ENCODE measurements at regions not wholly inside any gene's neighbourhood (a gene's known extent, or its start where the extent isn't known, plus 50 kb on each side); places are given as distances from the start of the nearest gene placed in this dataset.

DNA sequence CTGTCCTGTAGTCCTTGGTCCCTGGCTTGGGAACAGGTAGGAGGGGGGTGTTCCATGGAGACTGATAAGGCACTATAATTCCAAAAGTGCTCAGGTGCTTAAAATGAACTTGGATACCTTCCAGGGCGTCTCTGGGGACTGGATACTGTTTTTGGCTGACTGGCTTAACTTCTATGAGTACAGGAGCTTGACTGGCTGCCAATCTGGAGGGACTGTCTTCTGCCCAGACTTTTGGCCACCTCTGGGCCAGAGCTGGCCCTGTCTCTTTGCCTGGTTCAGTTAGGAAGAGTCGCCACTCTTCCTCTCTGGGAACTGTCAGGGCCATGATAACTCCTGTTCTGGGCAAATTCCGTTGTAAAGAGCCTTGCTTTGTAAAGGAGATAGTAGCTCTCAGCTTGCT lies 407.0 kb downstream of the TGFB2 start:
- H2AK5ac ChIP-seq (ENCODE audit: low read depth, low read length) = no peak overlapping the region
- no peaks in the 10 kb centered on the region for H3K79me2 ChIP-seq (ENCODE audit: control insufficient read depth in 1 of 2, insufficient read depth in 2 of 2, low read length in 2 of 2)
- H3K27me3 ChIP-seq (replicated peaks in 1 of 4; ENCODE audit: control insufficient read depth in 3 of 4, extremely low read depth in 1 of 4, insufficient read depth in 3 of 4, low read length in 3 of 4) = no peaks in the 10 kb centered on the region
- no peak overlapping the region for H3K4me3 ChIP-seq (ENCODE audit: extremely low read depth in 1 of 4, insufficient read depth in 2 of 4, low read depth in 3 of 4, low read length in 4 of 4)
- H4K8ac ChIP-seq (ENCODE audit: extremely low read depth, insufficient read depth, low read length) = no peak overlapping the region
- POLR2A ChIA-PET (ENCODE audit: partially characterized antibody) = no interaction called here
- no peak overlapping the region for H3K23ac ChIP-seq (ENCODE audit: insufficient read length)
- H2BK120ac ChIP-seq (replicated peaks; ENCODE audit: low read depth, low read length) = no peak overlapping the region
- H3K9ac ChIP-seq (replicated peaks in 1 of 4; ENCODE audit: extremely low read depth in 1 of 4, low read depth in 3 of 4, low read length in 3 of 4) = no peak overlapping the region
- CTCF ChIA-PET (ENCODE audit: partially characterized antibody) = interaction anchor here (0.7 to 1.8 kb wide), 2 partner anchors 25 to 75 kb away, joined by 3 to 4 read pairs; no protein-coding TSS in a partner anchor
- no peaks in the 10 kb centered on the region for H4K20me1 ChIP-seq (replicated peaks in 1 of 2; ENCODE audit: control insufficient read depth in 1 of 2, insufficient read depth in 2 of 2, low read length in 2 of 2)
- H4K91ac ChIP-seq (replicated peaks; ENCODE audit: insufficient read length, low read length) = no peak overlapping the region
- no peaks in the 10 kb centered on the region for H3K23me2 ChIP-seq (ENCODE audit: low read depth, low read length)
- no peaks in the 10 kb centered on the region for H3K4me1 ChIP-seq (replicated peaks in 1 of 4; ENCODE audit: control insufficient read depth in 3 of 4, insufficient read depth in 4 of 4, low read length in 3 of 4)
- no peak overlapping the region for H2BK5ac ChIP-seq (ENCODE audit: low read depth, low read length)
- DNase-seq (ENCODE audit: low read depth in 1 of 2, low spot score in 2 of 2) = no peak
- peaks cover 3 to 7% of the 10 kb centered on the region in 2 experiments; a peak in 2 of 4 replicates for H3K9me3 ChIP-seq (ENCODE audit: insufficient read depth in 2 of 2, low read depth in 1 of 2, low read length in 1 of 2)
- 100% methylated on average over 3 of the region's 3 CpGs; no CpG with 5 or more reads in 1 of the 2 experiments for WGBS, 2 experiments (ENCODE audit: extremely low coverage in 1 of 2, insufficient coverage in 1 of 2, insufficient read length in 1 of 2, insufficient replicate concordance in 2 of 2, low coverage in 1 of 2, low lambda C conversion rate in 2 of 2, missing lambda C conversion rate in 1 of 2)
- no peak overlapping the region for H2BK12ac ChIP-seq (ENCODE audit: low read depth, low read length)
- H2BK15ac ChIP-seq (ENCODE audit: low read length) = no peak overlapping the region
- H3K14ac ChIP-seq (ENCODE audit: insufficient read length) = no peak overlapping the region
- no peak overlapping the region for H2BK20ac ChIP-seq (ENCODE audit: low read length)
- no peak overlapping the region for H4K5ac ChIP-seq (ENCODE audit: insufficient read length, low read depth, low read length)
- no peak overlapping the region for H3K18ac ChIP-seq (ENCODE audit: extremely low read depth, low read length)
- no peak for FAIRE-seq
- no peak overlapping the region for H3K4me2 ChIP-seq (ENCODE audit: insufficient read depth in 1 of 2, low read depth in 2 of 2, low read length in 2 of 2)
- H3K79me1 ChIP-seq (ENCODE audit: low read depth, low read length) = no peaks in the 10 kb centered on the region
- no peak overlapping the region for H3K56ac ChIP-seq (replicated peaks; ENCODE audit: insufficient read length, low read depth, low read length)
- TF ChIP-seq JUN (IDR thresholded peaks at IDR 0.05; ENCODE audit: low read depth, low read length) (no peak), KDM4A (IDR thresholded peaks at IDR 0.05; ENCODE audit: low read depth, low read length, severe bottlenecking) (no peak), RXRA (IDR thresholded peaks at IDR 0.05; ENCODE audit: insufficient read depth, low read depth, low read length) (no peak), SIX5 (IDR thresholded peaks at IDR 0.05; ENCODE audit: low read depth, low read length) (no peak)
- no peak overlapping the region for H3K27ac ChIP-seq (ENCODE audit: low read depth, low read length)
- H3K36me3 ChIP-seq (ENCODE audit: control insufficient read depth in 2 of 4, insufficient read depth in 4 of 4, low read length in 3 of 4) = no peaks in the 10 kb centered on the region; a peak in 1 of 8 replicates
- H3K4ac ChIP-seq (replicated peaks; ENCODE audit: insufficient read length, low read depth, low read length) = no peak overlapping the region
- no peak overlapping the region for H2AFZ ChIP-seq (ENCODE audit: low read length)
